GM18867 (cell line): ENCODE measurements at regions not wholly inside any gene's neighbourhood (a gene's known extent, or its start where the extent isn't known, plus 50 kb on each side); places are given as distances from the start of the nearest gene placed in this dataset.
"Not testable (repeated sequence)": the region's sequence is repeated elsewhere in the genome, so short reads cannot be mapped to it uniquely, and the experiment has no call there.

Source experiments
- ATAC-seq: cut with Tn5 transposase; IDR thresholded peaks from one replicate; pipeline ENCODE4 v1.9.1; 2021; ENCODE audit warnings: mild to moderate bottlenecking, moderate library complexity; ENCODE audit not compliant: unreplicated experiment

DNA sequence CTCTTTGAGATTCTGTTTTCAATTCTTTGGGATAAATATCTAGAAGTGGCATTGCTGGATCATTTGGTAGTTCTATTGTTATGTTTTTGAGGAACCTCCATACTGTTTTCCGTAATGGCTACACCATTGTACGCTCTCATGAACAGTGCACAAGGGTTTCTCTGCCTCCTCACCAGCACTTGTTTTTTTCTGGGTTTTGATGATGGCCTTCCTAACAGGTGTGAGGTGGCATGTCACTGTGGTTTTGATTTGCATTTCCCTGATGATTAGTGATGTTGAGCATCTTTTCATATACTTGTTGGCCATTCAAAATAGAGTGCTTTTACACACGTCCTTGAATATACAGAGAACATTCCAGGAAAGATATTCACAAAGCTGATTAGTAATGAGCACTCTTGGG is 86.8 kb upstream of the ADORA2B start:
- ATAC-seq: peak; percentile 76

DNA sequence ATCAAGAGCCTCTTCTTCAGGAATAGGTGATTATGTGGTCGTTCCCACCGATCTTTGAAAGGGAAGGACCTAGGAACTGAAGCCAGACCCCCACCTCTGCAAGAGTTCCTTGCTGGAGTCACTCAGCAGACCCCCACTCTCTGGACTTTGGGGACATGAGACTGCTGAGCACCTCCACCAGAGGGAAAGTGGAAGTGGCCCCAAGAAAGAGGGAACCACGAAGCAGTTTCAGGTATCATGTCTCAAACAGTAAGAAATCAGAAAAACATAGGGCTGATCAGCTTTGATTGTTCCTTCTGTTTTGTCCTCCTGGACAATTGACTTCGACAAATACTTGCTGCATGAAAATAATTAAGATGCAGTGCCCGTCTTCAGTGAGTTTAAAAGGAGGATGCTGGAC is 84.2 kb upstream of the ADORA2B start:
- peak; percentile 78 for ATAC-seq

DNA sequence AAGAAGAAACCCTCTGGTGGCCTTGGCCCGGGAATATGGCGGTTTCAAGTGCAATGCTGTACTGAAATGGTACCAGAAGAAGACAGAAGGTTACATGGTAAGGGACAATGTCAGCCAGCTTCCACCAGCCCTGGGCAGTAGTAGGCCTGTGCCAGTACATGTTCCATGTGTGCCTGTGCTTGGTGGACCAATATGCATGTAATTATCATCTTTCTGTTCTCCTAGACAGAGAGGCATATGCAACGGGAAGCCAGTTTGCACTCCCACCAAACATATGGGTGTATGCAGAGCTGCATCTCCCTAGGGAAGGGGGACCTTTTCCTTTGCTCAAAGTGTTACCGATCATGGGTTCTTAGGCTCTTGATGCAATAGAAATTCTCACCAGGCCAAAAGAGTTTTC is 80.9 kb upstream of the ADORA2B start:
- ATAC-seq: not testable (repeated sequence)

DNA sequence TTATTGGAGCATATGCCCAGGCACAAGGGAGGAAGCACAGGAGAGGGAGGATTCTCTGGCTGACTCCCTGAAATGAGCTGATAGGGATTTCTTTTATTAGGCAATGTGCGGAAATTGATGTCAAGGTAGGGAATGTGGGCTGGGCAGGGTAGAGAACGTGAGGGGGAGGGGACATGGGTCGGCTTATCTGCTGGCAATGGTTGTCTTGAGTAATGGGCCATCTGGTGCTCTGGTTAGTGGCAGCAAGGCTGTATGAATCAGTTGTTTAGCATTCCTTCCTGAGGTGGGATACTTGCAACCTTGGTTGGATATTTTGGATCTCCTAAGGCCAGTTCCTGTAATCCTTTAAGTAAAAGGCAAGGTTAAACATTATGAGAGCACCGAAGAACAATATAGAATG is 80.5 kb upstream of the ADORA2B start:
- ATAC-seq: not testable (repeated sequence)

DNA sequence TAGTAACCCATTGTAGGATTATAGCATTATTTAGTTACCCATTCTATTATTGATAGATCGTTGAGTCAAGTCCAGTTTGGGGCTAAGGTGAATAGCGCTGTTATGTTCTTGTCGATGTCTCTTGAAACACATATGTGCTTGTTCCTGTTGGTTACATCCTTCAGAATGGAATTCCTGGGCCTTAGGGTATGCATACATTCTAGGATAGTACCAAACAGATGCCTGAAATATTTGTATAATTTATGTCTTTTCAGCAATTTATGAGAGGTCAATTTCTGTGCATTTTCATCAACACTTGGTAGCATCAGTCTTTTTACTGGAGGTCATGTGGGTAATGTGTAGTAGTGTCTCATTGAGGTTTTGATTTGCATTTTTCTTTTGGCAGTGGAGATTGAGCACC is 78.9 kb upstream of the ADORA2B start:
- not testable (repeated sequence) for ATAC-seq

DNA sequence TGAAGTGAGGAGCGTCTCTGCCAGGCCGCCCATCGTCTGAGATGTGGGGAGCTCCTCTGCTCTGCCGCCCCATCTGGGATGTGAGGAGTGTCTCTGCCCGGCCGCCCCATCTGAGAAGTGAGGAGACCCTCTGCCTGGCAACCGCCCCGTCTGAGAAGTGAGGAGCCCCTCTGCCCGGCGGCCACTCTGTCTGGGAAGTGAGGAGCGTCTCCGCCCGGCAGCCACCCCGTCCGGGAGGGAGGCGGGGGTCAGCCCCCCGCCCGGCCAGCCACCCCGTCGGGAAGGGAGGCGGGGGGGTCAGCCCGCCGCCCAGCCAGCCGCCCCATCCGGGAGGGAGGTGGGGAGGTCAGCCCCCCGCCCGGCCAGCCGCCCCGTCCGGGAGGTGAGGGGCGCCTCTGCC is 77.6 kb upstream of the ADORA2B start:
- not testable (repeated sequence) for ATAC-seq

DNA sequence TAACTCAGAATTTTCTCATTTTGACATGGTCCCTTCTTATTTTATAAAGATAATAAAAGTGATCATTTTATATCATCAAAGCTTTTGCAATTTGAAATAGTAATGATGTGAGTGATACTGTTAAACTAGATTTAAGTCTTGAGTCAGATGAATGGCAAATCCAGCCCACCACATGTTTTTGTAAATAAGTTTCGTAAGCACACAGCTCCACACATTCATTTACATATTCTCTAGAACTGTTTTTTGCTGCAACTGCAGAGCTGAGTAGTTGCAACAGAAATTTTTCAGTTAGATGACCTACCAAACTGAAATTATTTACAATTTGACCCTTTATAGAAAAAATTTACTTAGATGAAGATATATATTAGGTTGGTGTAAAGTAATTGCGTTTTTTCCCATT is 75.1 kb upstream of the ADORA2B start:
- ATAC-seq: not testable (repeated sequence)

DNA sequence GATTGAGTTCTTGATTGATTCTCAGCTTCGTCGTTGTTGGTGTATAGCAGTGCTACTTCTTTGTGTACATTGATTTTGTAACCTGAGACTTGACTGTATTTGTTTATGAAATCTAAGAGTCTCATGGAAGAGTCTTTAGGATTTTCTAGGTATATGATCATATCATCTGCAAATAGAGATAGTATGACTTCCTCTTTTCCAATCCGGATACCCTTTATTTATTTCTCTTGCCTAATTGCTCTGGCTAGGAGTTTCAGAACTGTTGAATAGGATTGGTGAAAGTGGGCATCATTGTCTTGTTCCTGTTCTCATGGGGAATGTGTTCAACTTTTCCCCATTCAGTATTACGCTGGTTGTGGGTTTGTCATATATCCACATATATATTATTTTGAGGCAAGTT is 72.3 kb upstream of the ADORA2B start:
- not testable (repeated sequence) for ATAC-seq

DNA sequence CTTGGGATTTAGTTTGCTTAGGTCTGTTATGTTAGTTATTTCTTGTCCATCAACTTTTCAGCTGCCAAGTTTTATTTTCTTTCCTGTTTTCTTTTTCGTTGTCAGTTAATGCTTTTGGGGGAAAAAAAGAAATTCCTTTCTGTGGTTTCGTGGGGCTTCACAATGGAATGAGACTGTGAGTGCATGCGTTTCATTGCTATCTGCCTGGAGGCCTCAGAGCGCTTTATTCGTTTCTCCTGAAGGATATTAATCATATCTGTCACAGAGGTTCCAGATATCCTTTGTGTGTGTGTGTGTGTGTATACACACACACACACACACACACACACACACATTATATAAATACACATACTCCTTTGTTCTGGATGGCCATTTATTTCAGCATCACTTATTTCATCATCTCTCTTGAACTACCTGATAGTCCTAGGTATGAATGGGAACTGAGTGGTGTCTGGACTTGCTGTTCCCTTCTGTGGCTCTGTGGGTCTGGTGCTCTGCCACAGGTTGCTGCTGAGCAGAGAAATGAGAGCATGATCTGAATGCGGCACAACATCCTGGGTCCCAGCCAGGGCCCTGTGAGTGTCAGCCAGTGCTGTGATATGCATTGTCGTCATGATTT is 66.9 kb upstream of the ADORA2B start:
- not testable (repeated sequence) for ATAC-seq

DNA sequence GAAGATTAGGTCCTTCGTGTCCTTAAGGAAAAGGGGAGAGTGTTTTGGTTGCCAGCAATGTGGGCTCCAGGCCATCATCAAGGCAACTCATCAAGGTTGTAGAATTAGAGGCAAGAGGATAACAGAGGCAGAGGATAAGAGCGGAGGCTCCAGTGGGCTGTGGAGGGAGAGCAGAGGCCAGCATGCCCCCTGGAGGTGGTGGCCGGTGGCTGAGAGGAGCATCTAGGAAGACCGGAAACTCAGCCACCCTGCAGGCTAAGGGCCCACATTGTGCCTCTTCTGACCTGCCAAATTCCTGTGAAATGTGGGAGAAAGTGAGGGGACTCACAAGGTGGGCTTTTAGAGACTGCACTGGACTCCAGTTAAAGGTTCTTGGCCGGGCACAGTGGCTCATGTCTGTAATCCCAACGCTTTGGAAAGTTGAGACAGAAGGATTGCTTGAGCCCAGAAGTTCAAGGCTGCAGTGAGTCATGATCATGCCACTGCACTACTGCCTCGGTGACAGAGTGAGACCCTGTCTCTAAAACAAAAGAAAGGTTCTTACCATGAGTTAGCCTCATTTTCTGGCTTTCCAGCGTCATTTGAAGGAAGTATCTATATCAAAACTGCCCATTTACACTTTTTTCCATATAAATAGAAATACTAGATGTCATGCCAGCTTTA is 62.7 kb upstream of the ADORA2B start:
- ATAC-seq: no peak

DNA sequence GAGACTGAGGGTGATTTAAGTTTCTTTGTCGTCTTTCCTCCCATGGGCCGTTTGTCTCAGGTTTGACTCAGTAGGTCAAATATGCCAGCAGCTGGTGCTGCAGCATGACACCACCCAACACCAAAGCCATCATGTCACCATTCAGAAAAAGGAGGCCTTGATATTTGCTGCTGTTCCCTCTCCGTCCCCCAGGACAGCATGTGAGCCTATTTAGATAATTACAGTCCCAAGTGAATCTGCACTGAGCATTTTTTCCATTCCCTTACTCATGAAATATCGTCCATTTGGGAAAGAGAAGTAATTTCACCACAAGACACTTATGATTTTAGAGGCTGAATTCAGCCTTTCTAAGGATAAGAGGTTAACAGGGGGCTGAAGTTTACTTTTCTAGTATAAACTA is 62.2 kb upstream of the ADORA2B start:
- ATAC-seq: no peak

DNA sequence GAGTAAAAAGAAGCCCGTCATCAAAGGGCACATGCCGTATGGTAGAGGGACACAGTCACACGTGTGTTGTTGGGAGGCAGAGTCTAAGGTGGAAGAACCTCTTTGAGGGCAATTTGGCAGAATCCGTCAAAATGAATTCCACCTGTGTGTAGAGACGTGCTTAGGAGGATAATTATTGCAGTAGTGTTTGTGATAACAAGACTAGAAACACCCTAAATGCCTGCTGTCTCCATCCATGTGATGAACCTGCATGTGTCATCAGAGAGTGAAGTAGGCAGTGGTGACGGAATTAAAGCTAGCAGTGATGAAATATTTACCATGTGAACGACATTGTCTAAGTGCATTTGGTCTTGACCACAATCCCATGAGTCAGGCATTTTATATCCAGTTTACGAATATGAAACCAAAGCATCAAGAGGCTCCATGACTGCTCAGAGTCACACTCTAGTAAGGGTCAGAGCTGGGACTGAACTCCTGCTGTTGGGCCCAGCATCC is 61.3 kb upstream of the ADORA2B start:
- ATAC-seq: no peak

DNA sequence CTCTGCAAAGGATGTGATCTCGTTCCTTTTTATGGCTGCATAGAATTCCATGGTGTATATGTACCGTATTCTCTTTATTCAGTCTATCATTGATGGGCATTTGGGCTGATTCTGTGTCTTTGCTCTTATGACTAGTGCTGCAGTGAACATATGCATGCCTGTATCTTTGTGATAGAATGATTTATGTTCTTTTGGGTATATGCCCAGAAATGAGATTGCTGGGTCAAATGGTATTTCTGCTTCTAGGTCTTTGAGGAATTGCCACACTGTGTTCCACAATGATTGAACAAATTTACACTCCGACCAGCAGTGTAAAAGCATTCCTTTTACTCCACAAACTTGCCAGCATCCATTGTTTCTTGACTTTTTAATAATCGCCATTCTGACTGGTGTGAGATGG is 60.2 kb upstream of the ADORA2B start:
- no peak for ATAC-seq

DNA sequence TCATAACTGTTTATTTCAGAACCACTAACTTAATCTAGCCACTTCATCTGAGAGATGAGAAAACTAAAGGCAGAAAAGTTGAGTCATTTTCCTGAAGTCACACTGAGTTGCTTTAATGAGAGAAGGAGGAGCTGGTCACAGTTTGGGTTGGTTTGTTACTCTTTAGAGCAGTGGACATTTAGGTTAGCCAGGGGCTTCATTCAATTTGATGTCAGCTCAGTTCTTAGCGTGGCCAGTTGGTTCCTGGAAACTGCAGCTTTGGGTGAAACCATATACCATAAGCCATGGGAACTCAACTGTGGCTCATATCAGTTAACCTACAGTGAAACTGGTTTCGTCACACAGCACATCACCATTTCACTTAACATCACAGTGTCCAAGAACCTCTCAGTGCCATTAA is 59.2 kb upstream of the ADORA2B start:
- no peak for ATAC-seq

DNA sequence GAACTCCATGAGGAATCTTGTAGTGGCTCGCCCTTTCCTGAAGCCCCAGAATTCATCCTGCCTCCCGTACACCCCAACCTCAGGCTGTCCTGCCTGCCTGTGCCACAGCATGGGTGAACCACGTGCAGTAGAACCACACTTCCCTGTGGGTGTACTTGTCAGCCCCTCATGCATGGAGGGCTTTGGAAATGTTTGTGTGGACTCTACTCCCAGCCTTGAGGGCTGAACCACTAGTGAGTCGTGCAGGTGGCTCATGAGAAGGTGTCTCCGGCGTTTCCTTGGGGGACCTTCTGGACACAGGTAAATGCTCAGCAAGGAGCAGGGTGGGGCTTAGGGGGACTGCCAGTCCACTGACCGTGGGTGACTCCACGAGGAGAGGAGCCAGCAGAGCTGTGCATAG is 58.7 kb upstream of the ADORA2B start:
- ATAC-seq: no peak

DNA sequence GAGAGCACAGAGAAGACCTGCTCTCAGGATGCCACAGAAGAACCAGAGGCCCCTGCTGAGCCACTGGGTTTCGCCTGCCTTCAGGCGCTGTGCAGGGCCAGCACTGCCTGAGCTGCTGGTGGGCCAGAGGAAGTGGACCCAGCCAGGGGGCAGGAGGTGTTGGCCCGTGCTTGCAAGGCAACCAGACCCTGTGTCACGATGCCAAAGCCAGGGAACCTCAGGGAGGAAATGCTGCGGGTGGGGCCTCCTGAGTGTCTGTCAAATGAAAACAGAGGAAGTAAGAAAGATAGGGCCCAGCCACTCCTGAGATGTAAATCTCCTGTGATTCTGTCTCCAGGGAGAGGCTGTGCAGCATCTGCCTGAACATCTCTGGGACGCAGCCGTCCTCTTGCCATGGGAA is 58.1 kb upstream of the ADORA2B start:
- no peak for ATAC-seq

DNA sequence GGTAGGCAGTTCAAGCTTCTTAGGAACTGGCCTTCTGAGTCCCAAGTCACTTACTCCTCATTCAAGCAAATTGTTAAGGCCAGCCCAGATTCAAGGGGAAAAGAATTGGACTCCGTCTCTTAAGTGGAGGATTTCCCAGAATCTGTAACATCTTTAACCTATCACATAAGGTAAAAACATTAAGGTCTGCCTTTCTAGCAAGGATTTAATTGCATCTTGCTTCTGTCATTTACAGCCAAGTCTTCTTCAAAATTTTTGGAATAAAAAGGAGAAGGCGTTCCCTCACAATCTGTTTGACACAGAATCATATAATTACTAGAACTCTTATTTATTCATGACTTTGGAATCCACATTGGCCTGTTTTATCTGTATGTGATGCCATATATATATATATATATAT is 56.5 kb upstream of the ADORA2B start:
- no peak for ATAC-seq

DNA sequence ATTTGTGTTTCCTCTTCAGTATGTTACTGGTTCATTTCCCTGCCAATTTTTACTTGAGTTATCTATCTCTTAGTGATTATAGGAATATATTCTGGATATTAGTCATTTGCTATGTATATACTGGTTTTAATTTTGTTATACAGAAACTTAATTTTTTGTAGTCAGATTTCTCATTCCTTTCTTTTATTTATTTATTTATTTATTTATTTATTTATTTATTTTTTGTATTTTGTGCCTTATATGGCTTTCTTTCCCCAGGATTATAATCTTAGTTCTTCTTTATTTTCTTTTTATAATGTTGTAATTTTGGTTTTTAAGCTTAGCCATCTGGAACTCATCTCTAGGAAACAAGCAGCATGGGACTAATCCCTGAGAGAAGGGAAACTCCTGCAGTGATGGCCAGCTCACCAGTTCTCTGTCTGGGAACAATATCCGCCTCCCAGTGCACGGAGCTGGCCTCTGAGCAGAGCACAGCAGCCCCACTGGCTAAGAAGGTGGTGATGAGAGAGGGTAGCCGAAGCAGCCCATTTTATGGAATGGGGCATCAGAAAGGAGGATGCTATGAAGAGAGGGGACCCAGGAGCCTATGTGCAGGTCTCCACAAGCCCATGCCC is 54.5 kb upstream of the ADORA2B start:
- ATAC-seq: no peak

DNA sequence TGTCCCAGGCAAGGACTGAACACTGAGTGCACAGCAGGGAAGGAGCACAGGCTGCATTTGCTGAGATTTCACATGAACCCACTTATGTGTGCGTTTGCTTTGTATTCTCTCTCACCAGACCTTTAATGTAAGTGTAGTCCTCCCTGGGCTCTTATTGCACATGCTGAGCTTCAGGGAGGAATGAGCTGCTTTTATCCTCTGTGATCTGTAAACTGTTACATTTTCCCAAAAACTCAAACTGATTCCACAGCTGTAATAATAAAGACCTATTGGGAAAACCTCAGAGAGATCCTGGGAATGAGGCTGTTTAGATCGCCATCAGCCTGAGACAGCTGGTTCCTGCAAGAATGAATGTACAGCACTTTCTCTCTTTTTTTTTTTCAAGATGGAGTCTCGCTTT is 53.6 kb upstream of the ADORA2B start:
- ATAC-seq: no peak

DNA sequence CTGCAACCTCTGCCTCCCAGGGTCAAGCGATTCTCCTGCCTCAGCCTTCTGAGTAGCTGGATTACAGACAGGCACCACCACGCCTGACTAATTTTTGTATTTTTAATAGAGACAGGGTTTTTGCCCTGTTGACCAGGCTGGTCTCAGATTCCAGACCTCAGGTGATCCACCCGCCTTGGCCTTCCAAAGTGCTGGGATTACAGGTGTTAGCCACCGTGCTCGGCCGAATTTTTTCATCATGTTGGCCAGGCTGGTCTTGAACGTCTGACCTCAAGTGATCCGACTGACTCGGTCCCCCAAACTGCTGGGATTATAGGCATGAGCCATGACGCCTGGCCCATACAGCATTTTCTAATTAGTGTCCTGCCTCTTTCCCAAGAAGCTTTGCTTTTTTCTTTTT is 52.7 kb upstream of the ADORA2B start:
- ATAC-seq: no peak

DNA sequence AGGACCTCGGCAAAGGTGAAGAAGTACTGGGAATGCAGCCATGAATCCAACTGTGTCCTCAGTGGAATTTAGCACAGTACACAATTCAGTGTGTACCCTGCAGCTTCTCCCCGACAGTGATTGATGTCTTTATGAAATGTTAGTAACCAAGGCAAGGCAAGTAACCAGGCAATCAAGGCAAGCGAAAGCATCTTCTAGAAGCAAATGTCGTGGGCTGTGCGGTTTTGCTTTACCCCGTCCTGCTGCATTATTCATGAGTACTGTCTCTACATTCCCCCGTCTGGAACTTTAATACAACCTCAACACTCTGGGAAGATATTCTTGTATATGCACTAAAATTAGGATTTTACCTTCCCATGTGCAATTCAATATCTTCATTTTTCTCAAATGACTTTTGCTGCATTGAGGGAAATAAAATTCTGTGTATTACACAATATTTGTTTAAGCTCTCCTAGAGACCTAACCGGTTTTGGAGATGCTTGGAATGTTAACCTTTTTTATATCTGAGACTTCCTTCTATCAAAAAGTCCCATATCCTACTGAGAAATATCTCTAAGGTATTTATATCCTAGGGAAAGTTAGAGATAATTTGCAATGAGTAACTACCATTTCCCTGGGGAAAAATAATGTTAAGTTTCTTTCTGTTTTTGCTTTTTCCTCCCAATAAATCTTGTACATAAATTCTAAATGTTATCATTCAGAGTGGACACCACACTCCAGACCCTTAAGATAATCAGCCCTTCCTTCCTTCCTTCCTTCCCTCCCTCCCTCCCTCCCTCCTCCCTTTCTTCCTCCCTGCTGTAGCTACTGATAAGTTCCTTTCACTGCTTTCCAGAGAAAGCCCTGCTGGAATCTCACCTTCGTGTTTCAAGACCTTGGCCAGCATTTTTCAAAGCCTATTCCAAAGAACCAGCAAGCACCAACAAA is 51.9 kb upstream of the ADORA2B start:
- no peak for ATAC-seq
